IPS DF 6.9 (cell line): ENCODE measurements at regions not wholly inside any gene's neighbourhood (a gene's known extent, or its start where the extent isn't known, plus 50 kb on each side); places are given as distances from the start of the nearest gene placed in this dataset.

Experiments used
- DNase-seq: peaks from one replicate; pipeline ENCODE4 v3.0.0-alpha.2; 2013; ENCODE audit warnings: low read depth, low spot score
- H3K27ac ChIP-seq: one replicate; pipeline ENCODE4 v1.5.1; 2013; ENCODE audit warnings: low read length, control low read depth
- H3K27me3 ChIP-seq: 2 replicates; pipeline ENCODE4 v1.6.1; 2013; ENCODE audit warnings: mild to moderate bottlenecking, low read length; ENCODE audit not compliant: control insufficient read depth, insufficient read depth
- H3K36me3 ChIP-seq: 2 replicates; pipeline ENCODE4 v1.6.1; 2013; ENCODE audit warnings: low read length; ENCODE audit not compliant: control insufficient read depth, insufficient read depth
- H3K4me1 ChIP-seq: 2 replicates; pipeline ENCODE4 v1.6.1; 2013; ENCODE audit warnings: low read length; ENCODE audit not compliant: control insufficient read depth, insufficient read depth
- H3K4me3 ChIP-seq: 2 replicates; pipeline ENCODE4 v1.5.1; 2013; ENCODE audit warnings: mild to moderate bottlenecking, low read length
- H3K9me3 ChIP-seq: 2 replicates; pipeline ENCODE4 v1.6.1; 2013; ENCODE audit warnings: low read length, inconsistent platforms; ENCODE audit not compliant: control insufficient read depth, insufficient read depth
- WGBS: extraction: QIAGEN DNeasy Blood & Tissue Kit; methylation state at CpG from one replicate; pipeline ENCODE4 v1.1.7; 2013; ENCODE audit warnings: mixed read lengths, missing lambda C conversion rate; ENCODE audit not compliant: insufficient read length, insufficient coverage; 5-methylcytosine and 5-hydroxymethylcytosine counted together

GRCh38 chr4:152010710-152011079 lies 249.9 kb upstream of the GATB start:
- H3K36me3 ChIP-seq = no peaks in the 10 kb centered on the region
- H3K27ac ChIP-seq = no peak overlapping the region
- no peak for DNase-seq
- H3K4me1 ChIP-seq = peaks cover 2% of the 10 kb centered on the region; the same call in 1 of the 2 replicates
- H3K4me3 ChIP-seq = no peak overlapping the region
- WGBS = no CpG with 5 or more reads among the region's 2 CpGs
- H3K27me3 ChIP-seq = no peaks in the 10 kb centered on the region
- H3K9me3 ChIP-seq = no peaks in the 10 kb centered on the region; the same call in 1 of the 2 replicates

GRCh38 chr4:152009983-152010709 lies 249.3 kb upstream of the GATB start:
- Histone ChIP-seq H3K36me3 (no peaks in the 10 kb centered on the region), H3K27me3 (no peaks in the 10 kb centered on the region), H3K4me1 (peaks cover 2% of the 10 kb centered on the region; the same call in 1 of the 2 replicates), H3K9me3 (no peaks in the 10 kb centered on the region; the same call in 1 of the 2 replicates), H3K4me3 (no peak overlapping the region), H3K27ac (no peak overlapping the region)
- WGBS = no CpG with 5 or more reads among the region's 8 CpGs
- no peak for DNase-seq

- H3K27me3 ChIP-seq = no peaks in the 10 kb centered on the region
Measured at GRCh38 chr4:152009031-152009670, 248.3 kb upstream of the GATB start.

GRCh38 chr4:152007111-152007510 lies 246.3 kb upstream of the GATB start:
- no peaks in the 10 kb centered on the region for H3K9me3 ChIP-seq
- DNase-seq = no peak
- H3K27me3 ChIP-seq = no peaks in the 10 kb centered on the region
- H3K27ac ChIP-seq = no peak overlapping the region
- WGBS = no CpG with 5 or more reads among the region's 3 CpGs
- no peak overlapping the region for H3K4me3 ChIP-seq
- H3K4me1 ChIP-seq = peaks cover 2% of the 10 kb centered on the region; the same call in 1 of the 2 replicates
- no peaks in the 10 kb centered on the region for H3K36me3 ChIP-seq

More at GRCh38 chr4:152009031-152009670, 248.3 kb upstream of the GATB start:
- Histone ChIP-seq H3K4me3 (no peak overlapping the region), H3K36me3 (no peaks in the 10 kb centered on the region), H3K4me1 (peaks cover 2% of the 10 kb centered on the region; the same call in 1 of the 2 replicates), H3K27ac (no peak overlapping the region), H3K9me3 (no peaks in the 10 kb centered on the region; the same call in 1 of the 2 replicates)
- WGBS = no CpG with 5 or more reads among the region's 6 CpGs
- no peak for DNase-seq

GRCh38 chr4:152004801-152005200 lies 244.0 kb upstream of the GATB start:
- Histone ChIP-seq H3K4me3 (no peak overlapping the region), H3K36me3 (no peaks in the 10 kb centered on the region), H3K4me1 (peaks cover under 1% of the 10 kb centered on the region; the same call in 1 of the 2 replicates), H3K27me3 (no peaks in the 10 kb centered on the region), H3K9me3 (no peaks in the 10 kb centered on the region), H3K27ac (no peak overlapping the region)
- WGBS = no CpG with 5 or more reads among the region's 7 CpGs
- no peak for DNase-seq

DNA sequence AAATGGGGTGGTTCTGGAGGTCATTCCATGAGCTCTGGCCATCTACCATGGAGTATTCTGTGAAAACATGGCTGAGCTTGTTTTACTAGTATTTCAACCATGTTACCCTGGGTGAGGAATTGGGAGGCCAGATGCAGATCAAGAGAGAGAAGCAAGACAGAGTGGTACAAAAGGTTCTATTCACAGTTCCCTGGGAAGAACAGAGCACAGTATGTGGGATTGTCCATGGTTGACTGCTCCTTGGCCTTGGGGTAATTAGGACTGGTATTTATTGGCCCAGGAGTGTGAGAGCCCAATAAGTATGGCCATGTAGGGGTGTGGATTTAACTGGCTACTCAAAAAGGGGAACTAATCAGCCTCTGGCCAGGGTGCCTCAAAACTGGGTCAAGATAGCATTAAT lies 239.7 kb upstream of the GATB start:
- H3K36me3 ChIP-seq = no peaks in the 10 kb centered on the region
- DNase-seq = no peak
- H3K4me3 ChIP-seq = no peak overlapping the region
- H3K27ac ChIP-seq = no peak overlapping the region
- 0 out of 2 replicates have a peak, but pooled peaks cover 2% of the 10 kb centered on the region for H3K4me1 ChIP-seq
- no peaks in the 10 kb centered on the region for H3K27me3 ChIP-seq
- no peaks in the 10 kb centered on the region for H3K9me3 ChIP-seq

DNA sequence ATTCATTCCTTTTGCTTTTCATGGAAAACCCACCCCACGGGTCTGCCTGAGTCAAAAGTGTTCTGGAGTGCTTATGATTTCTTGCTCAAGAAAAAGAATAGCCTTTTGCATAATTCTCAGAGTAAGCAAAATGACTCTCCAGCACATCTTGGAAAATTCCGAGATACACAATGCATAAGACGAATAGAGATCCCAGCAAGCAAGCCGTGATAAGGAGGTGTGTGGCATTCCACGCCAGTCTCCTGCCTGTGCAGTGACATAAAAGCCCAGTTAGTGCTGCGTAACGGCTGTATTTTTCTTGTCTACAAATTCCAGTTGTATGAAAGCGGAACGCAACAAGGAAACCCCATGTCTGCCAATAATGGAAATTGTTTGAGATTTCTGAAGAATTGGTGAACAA lies 237.9 kb upstream of the GATB start:
- H3K4me1 ChIP-seq = 0 out of 2 replicates have a peak, but pooled peaks cover 2% of the 10 kb centered on the region
- H3K9me3 ChIP-seq = no peaks in the 10 kb centered on the region
- WGBS = no CpG with 5 or more reads among the region's 9 CpGs
- DNase-seq = no peak
- no peaks in the 10 kb centered on the region for H3K36me3 ChIP-seq
- H3K27ac ChIP-seq = no peak overlapping the region
- H3K27me3 ChIP-seq = no peaks in the 10 kb centered on the region
- H3K4me3 ChIP-seq = no peak overlapping the region

- no peaks in the 10 kb centered on the region for H3K27me3 ChIP-seq
- H3K4me1 ChIP-seq = peaks cover 5% of the 10 kb centered on the region; the same call in 1 of the 2 replicates
- H3K4me3 ChIP-seq = no peak overlapping the region
- no CpG with 5 or more reads among the region's 2 CpGs for WGBS
- H3K9me3 ChIP-seq = no peaks in the 10 kb centered on the region
- DNase-seq = no peak
- H3K27ac ChIP-seq = no peak overlapping the region
- no peaks in the 10 kb centered on the region for H3K36me3 ChIP-seq
Measured at GRCh38 chr4:151997461-151997860, 236.7 kb upstream of the GATB start.

DNA sequence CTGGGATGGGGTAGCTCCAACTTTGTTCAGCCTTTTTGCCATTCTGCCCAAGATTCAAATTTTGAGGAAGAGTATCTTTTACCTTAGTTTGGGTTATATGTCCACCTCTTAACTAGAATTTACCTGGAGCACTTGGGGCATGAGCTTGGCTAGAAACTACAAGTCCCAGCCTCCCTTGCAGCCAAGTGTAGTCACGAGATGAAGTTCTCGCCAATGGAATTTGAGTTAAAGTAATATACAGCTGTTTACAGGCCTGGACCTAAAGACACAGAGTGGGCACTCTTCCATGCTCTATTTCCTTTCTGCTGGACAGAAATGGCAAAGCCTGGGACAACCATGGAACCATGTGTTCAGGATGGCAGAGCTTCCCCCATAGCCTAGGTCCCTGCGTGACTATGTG lies 233.6 kb upstream of the GATB start:
- Histone ChIP-seq H3K4me3 (no peak overlapping the region), H3K9me3 (no peaks in the 10 kb centered on the region), H3K27me3 (no peaks in the 10 kb centered on the region), H3K4me1 (peaks cover 7% of the 10 kb centered on the region; the same call in 1 of the 2 replicates), H3K36me3 (no peaks in the 10 kb centered on the region), H3K27ac (no peak overlapping the region)
- no peak for DNase-seq
- WGBS = no CpG with 5 or more reads among the region's 3 CpGs

GRCh38 chr4:151993521-151993920 lies 232.7 kb upstream of the GATB start:
- no peaks in the 10 kb centered on the region for H3K36me3 ChIP-seq
- H3K27me3 ChIP-seq = no peaks in the 10 kb centered on the region
- H3K4me3 ChIP-seq = no peak overlapping the region
- H3K4me1 ChIP-seq = peaks cover 7% of the 10 kb centered on the region; the same call in 1 of the 2 replicates
- no peak for DNase-seq
- WGBS = no CpG with 5 or more reads among the region's 8 CpGs
- H3K27ac ChIP-seq = no peak overlapping the region
- H3K9me3 ChIP-seq = no peaks in the 10 kb centered on the region
